ENCODE measurements at regions not wholly inside any gene's neighbourhood (a gene's known extent, or its start where the extent isn't known, plus 50 kb on each side); places are given as distances from the start of the nearest gene placed in this dataset.

GRCh38 chr7:33706186-33706585 lies 199.2 kb upstream of the BMPER start:
- no peak for TF ChIP-seq CTCF (IDR thresholded peaks at IDR 0.05)
- TF ChIP-seq EP300 (IDR thresholded peaks at IDR 0.05): no peak

All from stomach (tissue), 4 donors.